GM10248 (cell line): ENCODE measurements at regions not wholly inside any gene's neighbourhood (a gene's known extent, or its start where the extent isn't known, plus 50 kb on each side); places are given as distances from the start of the nearest gene placed in this dataset.
"Not testable (repeated sequence)": the region's sequence is repeated elsewhere in the genome, so short reads cannot be mapped to it uniquely, and the experiment has no call there.

ENCODE experiments used
- CTCF ChIA-PET: fragments of 300-600 bp; sonication (Branson Sonifier 250); formaldehyde crosslinking; extraction: SDS; loops from one replicate; lab custom pipeline; 2021; ENCODE audit warnings: antibody characterized with exemption; lab: Yijun Ruan, JAX
- POLR2A ChIA-PET: fragments of 350-650 bp; sonication (Branson Sonifier 250); formaldehyde crosslinking; extraction: SDS; loops from one replicate; lab custom pipeline; 2020; ENCODE audit warnings: antibody characterized with exemption; lab: Yijun Ruan, JAX
- DNase-seq: peaks from one replicate; pipeline ENCODE4 v3.0.0; 2012; ENCODE audit errors: extremely low spot score
- CTCF ChIP-seq: IDR thresholded peaks from 2 replicates; pipeline ENCODE4 v1.5.1; 2012; ENCODE audit warnings: mild to moderate bottlenecking, low read depth; ENCODE audit errors: extremely low read depth, missing control alignments, control extremely low read depth

GRCh38 chr2:109669731-109670130, 55.6 kb downstream of the SOWAHC start:
- ChIA-PET POLR2A (no interaction called here), CTCF (interaction anchor here (1.3 kb wide), 1 partner anchor 15 kb away, joined by 3 read pairs; no protein-coding TSS in a partner anchor)
- TF ChIP-seq CTCF, result no peak
- DNase-seq, result no peak

- ChIA-PET POLR2A (no interaction called here), CTCF (interaction anchor here (1.1 kb wide), 1 partner anchor 8 kb away, joined by 3 read pairs; no protein-coding TSS in a partner anchor)
- no peak for TF ChIP-seq CTCF
- DNase-seq, result no peak
Measured at GRCh38 chr2:109670556-109671411, 56.6 kb downstream of the SOWAHC start.

GRCh38 chr2:109674894-109675534, 60.9 kb downstream of the SOWAHC start:
- TF ChIP-seq CTCF, result no peak
- POLR2A ChIA-PET, result no interaction called here
- CTCF ChIA-PET, result interaction anchor here (0.7 to 1.8 kb wide), 3 partner anchors 12 to 165 kb away, joined by 3 to 4 read pairs (median 3); no protein-coding TSS in a partner anchor
- DNase-seq, result no peak

GRCh38 chr2:109675666-109676345, 61.6 kb downstream of the SOWAHC start:
- POLR2A ChIA-PET, result no interaction called here
- no peak for TF ChIP-seq CTCF
- DNase-seq, result no peak
- CTCF ChIA-PET, result interaction anchor here (1.8 kb wide), 1 partner anchor 11 kb away, joined by 4 read pairs; no protein-coding TSS in a partner anchor

GRCh38 chr2:109676346-109676902, 62.3 kb downstream of the SOWAHC start:
- no peak for DNase-seq
- no peak for TF ChIP-seq CTCF
- ChIA-PET CTCF (interaction anchor here (1.8 kb wide), 1 partner anchor 13 kb away, joined by 5 read pairs; no protein-coding TSS in a partner anchor), POLR2A (no interaction called here)

- DNase-seq, POLR2A ChIA-PET: not testable (repeated sequence)
- CTCF ChIA-PET, result interaction anchor here (1.8 kb wide), 1 partner anchor 14 kb away, joined by 5 read pairs; no protein-coding TSS in a partner anchor
Measured at GRCh38 chr2:109677121-109677731, 63.1 kb downstream of the SOWAHC start.
